OCI-LY3 (cell line): ENCODE measurements at regions not wholly inside any gene's neighbourhood (a gene's known extent, or its start where the extent isn't known, plus 50 kb on each side); places are given as distances from the start of the nearest gene placed in this dataset.

ENCODE experiments used
- H2AFZ ChIP-seq: fragments of 200-600, 300-600 bp; shearing (Covaris generic); 2 replicates; pipeline ENCODE4 v1.6.0; 2014; ENCODE audit warnings: antibody characterized with exemption, low read depth, low read length
- H3K27ac ChIP-seq: fragments of 200-600, 300-600 bp; sonication (generic); 2 replicates; pipeline ENCODE4 v1.5.1; 2014; ENCODE audit warnings: mild to moderate bottlenecking, low read length, moderate library complexity, mixed read lengths
- H3K27me3 ChIP-seq: fragments of 200-600, 300-600 bp; sonication (generic); 2 replicates; pipeline ENCODE4 v1.6.1; 2014; ENCODE audit warnings: low read depth, low read length, mixed read lengths
- H3K36me3 ChIP-seq: fragments of 200-600, 300-600 bp; sonication (generic); replicated peaks from 2 replicates; pipeline ENCODE3; 2014; ENCODE audit warnings: low read depth, low read length, mixed read lengths
- H3K4me1 ChIP-seq: fragments of 300-600, 200-600 bp; sonication (generic); 2 replicates; pipeline ENCODE4 v1.6.1; 2014; ENCODE audit warnings: low read length, mixed read lengths
- H3K4me2 ChIP-seq: fragments of 200-600, 300-600 bp; sonication (generic); 2 replicates; pipeline ENCODE4 v1.6.1; 2014; ENCODE audit warnings: low read length, mixed read lengths
- H3K4me3 ChIP-seq: fragments of 300-600, 200-600 bp; sonication (generic); 2 replicates; pipeline ENCODE4 v1.5.1; 2014; ENCODE audit warnings: antibody characterized with exemption, mild to moderate bottlenecking, low read length, moderate library complexity
- H3K79me2 ChIP-seq: fragments of 300-600, 200-600 bp; shearing (Covaris generic); 2 replicates; pipeline ENCODE4 v1.6.1; 2014; ENCODE audit warnings: mild to moderate bottlenecking, low read length, mixed read lengths
- H3K9ac ChIP-seq: fragments of 300-600, 200-600 bp; shearing (Covaris generic); 2 replicates; pipeline ENCODE4 v1.6.0; 2014; ENCODE audit warnings: mild to moderate bottlenecking, low read length, moderate library complexity
- H3K9me3 ChIP-seq: fragments of 200-600, 300-600 bp; shearing (Covaris generic); 2 replicates; pipeline ENCODE4 v1.6.1; 2014; ENCODE audit warnings: low read length, mixed read lengths; ENCODE audit not compliant: insufficient read depth
- H4K20me1 ChIP-seq: fragments of 200-600, 300-600 bp; sonication (generic); 2 replicates; pipeline ENCODE4 v1.6.1; 2016; ENCODE audit warnings: low read length, mixed read lengths; ENCODE audit not compliant: insufficient read depth
- EZH2phosphoT487 ChIP-seq: fragments of 200-600 bp; shearing (Covaris generic); IDR thresholded peaks from 2 replicates; pipeline ENCODE4 v1.6.1; 2018; ENCODE audit warnings: antibody characterized with exemption, mixed run types, low read depth
- TF ChIP-seq, protein P1 (sequence below): fragments of 200-600, 300-600 bp; sonication (generic); IDR thresholded peaks from 2 replicates; pipeline ENCODE4 v1.5.1; 2014; ENCODE audit warnings: antibody characterized with exemption, low read length, low read depth

DNA sequence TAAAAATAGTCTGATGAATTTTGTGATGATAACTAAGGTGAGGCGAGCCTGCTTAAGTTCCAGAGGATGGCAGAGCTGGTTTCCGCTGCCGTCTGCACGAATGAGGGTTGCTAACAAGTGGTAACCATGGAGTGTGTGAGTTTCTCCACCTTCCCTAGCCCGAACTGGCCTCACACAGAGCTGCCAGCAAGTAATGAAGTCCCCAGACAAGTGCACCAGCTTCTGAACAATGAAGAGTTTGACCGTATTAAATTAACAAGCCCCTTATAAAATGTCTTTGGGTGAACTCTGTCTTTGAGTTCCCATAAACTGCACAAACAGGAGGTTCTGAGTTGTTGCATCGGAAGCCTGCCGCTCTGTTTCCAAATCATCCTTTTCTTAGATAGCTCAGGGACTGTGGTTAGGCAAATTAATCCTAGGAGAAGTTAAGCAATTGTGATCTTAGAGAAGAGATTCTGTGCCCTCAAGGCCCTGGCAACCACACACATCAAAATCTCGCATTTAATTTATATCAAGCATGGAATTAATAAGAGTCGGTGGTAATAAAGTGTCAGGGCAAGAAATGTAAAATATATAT is 274.1 kb upstream of the DAAM1 start:
- Histone ChIP-seq H3K27me3 (no peaks in the 10 kb centered on the region), H3K79me2 (no peaks in the 10 kb centered on the region), H3K4me1 (peaks cover 17% of the 10 kb centered on the region), H3K4me2 (no peak overlapping the region), H3K4me3 (no peak overlapping the region), H2AFZ (no peak overlapping the region), H3K9me3 (no peaks in the 10 kb centered on the region), H3K27ac (no peak overlapping the region), H3K36me3 (no peaks in the 10 kb centered on the region), H4K20me1 (no peaks in the 10 kb centered on the region), H3K9ac (no peak overlapping the region)
- no peak for TF ChIP-seq EZH2phosphoT487
- TF ChIP-seq, protein P1, sequence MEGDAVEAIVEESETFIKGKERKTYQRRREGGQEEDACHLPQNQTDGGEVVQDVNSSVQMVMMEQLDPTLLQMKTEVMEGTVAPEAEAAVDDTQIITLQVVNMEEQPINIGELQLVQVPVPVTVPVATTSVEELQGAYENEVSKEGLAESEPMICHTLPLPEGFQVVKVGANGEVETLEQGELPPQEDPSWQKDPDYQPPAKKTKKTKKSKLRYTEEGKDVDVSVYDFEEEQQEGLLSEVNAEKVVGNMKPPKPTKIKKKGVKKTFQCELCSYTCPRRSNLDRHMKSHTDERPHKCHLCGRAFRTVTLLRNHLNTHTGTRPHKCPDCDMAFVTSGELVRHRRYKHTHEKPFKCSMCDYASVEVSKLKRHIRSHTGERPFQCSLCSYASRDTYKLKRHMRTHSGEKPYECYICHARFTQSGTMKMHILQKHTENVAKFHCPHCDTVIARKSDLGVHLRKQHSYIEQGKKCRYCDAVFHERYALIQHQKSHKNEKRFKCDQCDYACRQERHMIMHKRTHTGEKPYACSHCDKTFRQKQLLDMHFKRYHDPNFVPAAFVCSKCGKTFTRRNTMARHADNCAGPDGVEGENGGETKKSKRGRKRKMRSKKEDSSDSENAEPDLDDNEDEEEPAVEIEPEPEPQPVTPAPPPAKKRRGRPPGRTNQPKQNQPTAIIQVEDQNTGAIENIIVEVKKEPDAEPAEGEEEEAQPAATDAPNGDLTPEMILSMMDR = no peak

DNA sequence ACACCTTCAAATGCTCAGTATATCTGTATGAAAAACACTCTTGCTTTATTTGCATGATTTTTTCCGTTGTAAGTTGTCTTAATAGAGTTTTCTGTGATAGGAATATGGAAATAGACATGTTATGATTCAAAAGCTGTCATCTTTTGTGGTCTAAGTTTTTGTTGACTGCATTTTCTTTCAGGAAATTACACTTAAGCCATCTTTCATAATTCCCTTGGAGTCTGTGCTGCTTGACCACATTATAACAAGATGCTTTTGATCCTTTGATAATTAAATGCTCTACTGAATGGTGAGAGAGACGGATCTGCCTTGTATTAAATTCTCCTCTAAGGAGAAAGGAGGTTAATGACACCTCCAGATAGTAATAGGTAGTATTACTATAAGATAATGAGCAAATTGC is 272.8 kb upstream of the DAAM1 start:
- Histone ChIP-seq H2AFZ (no peak overlapping the region), H3K4me1 (peaks cover 30% of the 10 kb centered on the region), H3K9ac (no peak overlapping the region), H3K4me3 (no peak overlapping the region), H3K27me3 (no peaks in the 10 kb centered on the region), H3K27ac (no peak overlapping the region), H4K20me1 (no peaks in the 10 kb centered on the region), H3K4me2 (no peak overlapping the region), H3K79me2 (no peaks in the 10 kb centered on the region), H3K36me3 (no peaks in the 10 kb centered on the region), H3K9me3 (no peaks in the 10 kb centered on the region)
- TF ChIP-seq, protein P1 = no peak
- no peak for TF ChIP-seq EZH2phosphoT487

DNA sequence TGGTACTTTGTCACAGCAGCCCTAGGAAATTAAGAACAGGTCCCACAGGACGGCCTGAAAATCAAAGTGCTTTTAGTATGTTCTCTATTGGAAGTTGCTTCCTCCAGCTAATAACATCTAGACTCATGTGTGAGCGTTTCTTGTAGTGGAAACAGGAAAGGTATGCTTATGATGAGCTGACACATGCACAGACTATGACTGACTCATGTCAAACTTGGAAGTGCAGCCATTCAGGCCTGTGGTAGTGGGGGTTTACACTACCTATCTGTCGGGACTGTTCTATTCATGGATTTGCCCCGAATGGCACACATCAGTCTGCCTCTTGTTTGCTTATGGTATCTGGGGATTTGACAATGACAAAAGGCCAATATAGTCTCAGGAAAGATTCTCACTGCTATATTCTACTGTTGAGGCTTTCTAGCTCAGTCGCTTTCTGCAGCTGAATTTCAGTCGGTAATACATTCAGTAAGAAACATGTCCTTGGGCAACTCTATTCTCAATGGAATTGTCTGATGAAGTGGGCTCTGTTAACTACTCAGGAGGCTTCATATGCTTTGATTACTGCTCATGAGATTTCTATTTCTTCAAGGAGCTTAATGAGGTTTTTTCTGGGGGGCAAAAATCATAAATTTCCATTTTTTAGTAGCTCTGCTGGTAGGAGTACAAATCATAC is 270.3 kb upstream of the DAAM1 start:
- no peak for TF ChIP-seq EZH2phosphoT487
- TF ChIP-seq, protein P1 = no peak
- H3K27ac ChIP-seq = peak overlapping the region; percentile 84
- no peaks in the 10 kb centered on the region for H3K9me3 ChIP-seq
- H3K4me1 ChIP-seq = peaks cover 40% of the 10 kb centered on the region
- H3K79me2 ChIP-seq = no peaks in the 10 kb centered on the region
- peak overlapping the region; percentile 48 for H3K9ac ChIP-seq
- H2AFZ ChIP-seq = no peak overlapping the region
- H3K4me3 ChIP-seq = no peak overlapping the region
- H3K36me3 ChIP-seq = no peaks in the 10 kb centered on the region
- H3K4me2 ChIP-seq = peak overlapping the region; percentile 9; the same call in 1 of the 2 replicates
- no peaks in the 10 kb centered on the region for H3K27me3 ChIP-seq
- no peaks in the 10 kb centered on the region for H4K20me1 ChIP-seq

DNA sequence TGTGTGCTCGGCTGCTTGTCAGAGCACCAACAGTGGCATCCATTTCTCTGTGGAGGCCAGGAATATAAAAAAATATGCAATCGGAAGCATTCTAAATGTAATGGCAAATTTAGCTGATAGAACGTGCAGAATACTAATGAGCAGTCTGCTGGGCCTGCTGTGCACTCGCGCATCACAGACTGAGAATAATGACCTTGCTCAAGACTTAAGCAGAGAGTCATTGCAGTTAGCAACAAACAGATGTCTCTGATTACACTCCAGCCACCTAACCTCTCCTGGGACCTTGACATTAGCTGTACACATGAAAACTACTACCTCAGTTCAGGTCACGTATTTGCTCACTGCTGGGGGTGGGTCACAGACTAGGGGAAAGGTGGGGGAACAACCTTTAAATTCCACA is 269.2 kb upstream of the DAAM1 start:
- no peaks in the 10 kb centered on the region for H3K36me3 ChIP-seq
- no peaks in the 10 kb centered on the region for H3K27me3 ChIP-seq
- H3K79me2 ChIP-seq = no peaks in the 10 kb centered on the region
- no peaks in the 10 kb centered on the region for H3K9me3 ChIP-seq
- peaks cover 40% of the 10 kb centered on the region for H3K4me1 ChIP-seq
- peak overlapping the region; percentile 48 for H3K9ac ChIP-seq
- H3K4me3 ChIP-seq = peak overlapping the region; percentile 18; the same call in 1 of the 2 replicates
- H2AFZ ChIP-seq = peak overlapping the region; percentile 12; the same call in 1 of the 2 replicates
- H3K4me2 ChIP-seq = peak overlapping the region; percentile 60
- H3K27ac ChIP-seq = peak overlapping the region; percentile 84
- no peaks in the 10 kb centered on the region for H4K20me1 ChIP-seq
- TF ChIP-seq, protein P1 = no peak
- TF ChIP-seq EZH2phosphoT487 = no peak
